HG03025 (cell line): ENCODE measurements at regions not wholly inside any gene's neighbourhood (a gene's known extent, or its start where the extent isn't known, plus 50 kb on each side); places are given as distances from the start of the nearest gene placed in this dataset.

Source experiments
- ATAC-seq: cut with Tn5 transposase; IDR thresholded peaks from one replicate; pipeline ENCODE4 v1.9.1; 2021; ENCODE audit warnings: mild to moderate bottlenecking, moderate library complexity; ENCODE audit not compliant: unreplicated experiment, low FRiP score

DNA sequence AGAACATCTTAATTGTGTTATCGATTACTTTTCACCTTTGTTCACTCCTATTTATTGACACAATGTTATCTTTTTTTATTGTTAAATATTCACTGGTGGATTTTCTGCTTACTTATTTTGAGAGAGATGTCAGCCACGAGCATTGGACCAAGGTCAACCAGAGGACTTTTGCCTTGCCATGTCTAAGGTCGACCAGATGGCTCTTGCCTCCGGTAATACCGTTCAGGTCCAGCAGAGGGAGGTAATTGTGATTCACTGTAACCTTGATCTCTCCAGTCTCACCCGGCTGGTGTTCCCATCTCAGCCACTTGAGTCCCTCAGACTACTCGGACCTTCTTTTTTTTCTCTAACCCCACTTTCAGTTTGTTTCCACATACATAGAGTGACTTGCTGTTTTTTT lies 1438.1 kb downstream of the UQCRFS1 start:
- ATAC-seq = no peak

DNA sequence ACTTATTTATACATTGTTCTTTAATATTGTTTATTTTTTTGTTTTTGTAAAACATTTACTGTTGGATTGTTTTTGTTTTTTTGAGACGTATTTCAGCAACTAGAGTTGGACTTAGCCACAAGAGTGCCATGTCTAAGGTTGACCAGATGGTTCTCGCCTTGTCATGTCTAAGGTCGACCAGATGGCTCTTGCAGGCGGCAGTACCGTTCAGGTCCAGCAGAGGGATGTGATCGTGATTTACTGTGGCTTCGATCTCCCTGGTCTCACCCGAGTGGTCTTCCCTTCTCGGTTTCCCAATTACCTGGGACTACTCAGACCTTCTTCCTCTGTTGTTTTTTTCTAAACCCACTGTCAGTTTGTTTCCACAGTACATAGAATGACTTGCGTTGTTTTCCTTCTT lies 1438.6 kb downstream of the UQCRFS1 start:
- ATAC-seq = no peak

DNA sequence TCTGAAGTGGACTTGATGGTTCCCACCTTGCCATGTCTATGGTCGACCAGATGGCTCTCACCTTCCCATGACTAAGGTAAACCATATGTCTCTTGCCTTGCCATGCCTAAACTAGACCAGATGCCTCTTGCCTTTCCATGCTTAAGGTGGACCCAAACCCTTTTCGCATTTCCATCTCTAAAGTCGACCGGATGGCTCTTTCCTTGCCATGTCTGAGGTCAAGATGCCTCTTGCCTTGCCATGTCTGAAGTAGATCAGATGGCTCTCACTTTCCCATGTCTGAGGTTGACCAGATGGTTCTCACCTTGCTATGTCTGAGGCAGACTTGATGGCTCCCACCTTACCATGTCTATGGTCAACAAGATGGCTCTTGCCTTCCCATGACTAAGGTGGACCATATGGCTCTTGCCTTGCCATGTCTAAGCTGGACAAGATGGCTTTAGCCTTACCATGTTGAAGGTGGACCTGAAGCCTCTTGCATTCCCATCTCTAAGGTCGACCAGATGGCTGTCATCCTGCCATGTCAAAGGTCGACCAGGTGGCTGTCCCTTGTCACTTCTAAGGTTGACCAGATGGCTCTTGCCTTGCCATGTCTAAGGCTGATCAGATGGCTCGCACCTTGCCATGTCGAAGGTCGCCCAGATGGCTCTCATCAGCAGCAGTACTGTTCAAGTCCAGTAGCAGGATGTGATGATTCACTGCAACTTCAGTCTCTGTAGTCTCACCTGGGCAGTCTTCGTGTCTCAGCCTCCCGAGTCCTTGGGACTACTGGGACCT lies 1439.4 kb downstream of the UQCRFS1 start:
- no peak for ATAC-seq

DNA sequence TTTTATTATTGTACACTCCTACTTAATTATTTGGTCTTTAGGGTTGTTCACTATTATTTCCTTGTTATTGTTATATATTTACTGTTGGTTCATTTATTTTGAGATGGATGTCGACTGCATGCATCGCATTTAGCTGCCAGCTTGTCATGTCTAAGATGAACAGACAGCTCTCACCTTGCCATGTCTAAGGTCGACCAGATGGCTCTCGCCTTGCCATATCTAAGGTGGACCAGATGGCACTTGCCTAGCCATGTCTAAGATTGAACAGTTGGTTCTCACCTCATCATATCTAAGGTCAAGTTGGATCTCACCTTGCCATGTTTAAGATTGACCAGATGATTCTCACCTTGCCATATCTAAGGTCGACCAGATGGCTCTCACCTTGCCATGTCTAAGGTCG lies 1440.9 kb downstream of the UQCRFS1 start:
- ATAC-seq = no peak

DNA sequence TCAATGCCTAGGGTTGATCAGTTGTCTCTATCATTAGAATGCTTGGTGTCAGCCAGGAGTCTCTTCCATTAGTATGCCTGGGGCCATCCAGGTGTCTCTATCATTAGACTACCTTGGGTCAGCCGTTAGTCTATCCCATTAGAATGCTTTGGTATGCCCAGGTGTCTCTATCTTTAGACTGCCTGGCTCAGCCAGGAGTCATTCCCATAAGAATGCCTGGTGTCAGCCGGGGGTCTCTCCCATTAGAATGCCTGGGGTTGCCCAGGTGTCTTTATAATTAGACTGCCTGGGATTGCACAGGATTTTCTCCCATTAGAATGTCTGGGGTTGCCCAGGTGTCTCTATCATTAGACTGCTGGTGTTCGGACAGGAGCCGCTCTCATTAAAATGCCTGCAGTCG lies 1442.9 kb downstream of the UQCRFS1 start:
- ATAC-seq = no peak

DNA sequence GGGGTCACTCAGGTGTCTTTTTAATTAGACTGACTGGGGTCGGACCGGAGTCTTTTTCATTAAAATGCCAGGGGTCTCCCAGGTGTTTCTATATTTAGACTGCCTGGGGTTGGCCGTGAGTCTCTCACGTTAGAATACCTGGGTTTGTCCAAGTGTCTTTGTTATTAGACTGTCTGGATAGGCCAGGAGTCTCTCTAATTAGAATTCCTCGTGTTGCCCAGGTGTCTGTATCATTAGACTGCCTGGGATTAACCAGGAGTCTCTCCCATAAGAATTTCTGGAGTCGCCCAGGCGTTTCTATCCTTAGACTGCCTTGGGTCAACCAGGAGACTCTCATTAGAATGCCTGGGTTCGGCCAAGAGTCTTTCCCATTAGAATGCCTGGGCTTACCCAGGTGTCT lies 1445.7 kb downstream of the UQCRFS1 start:
- no peak for ATAC-seq

DNA sequence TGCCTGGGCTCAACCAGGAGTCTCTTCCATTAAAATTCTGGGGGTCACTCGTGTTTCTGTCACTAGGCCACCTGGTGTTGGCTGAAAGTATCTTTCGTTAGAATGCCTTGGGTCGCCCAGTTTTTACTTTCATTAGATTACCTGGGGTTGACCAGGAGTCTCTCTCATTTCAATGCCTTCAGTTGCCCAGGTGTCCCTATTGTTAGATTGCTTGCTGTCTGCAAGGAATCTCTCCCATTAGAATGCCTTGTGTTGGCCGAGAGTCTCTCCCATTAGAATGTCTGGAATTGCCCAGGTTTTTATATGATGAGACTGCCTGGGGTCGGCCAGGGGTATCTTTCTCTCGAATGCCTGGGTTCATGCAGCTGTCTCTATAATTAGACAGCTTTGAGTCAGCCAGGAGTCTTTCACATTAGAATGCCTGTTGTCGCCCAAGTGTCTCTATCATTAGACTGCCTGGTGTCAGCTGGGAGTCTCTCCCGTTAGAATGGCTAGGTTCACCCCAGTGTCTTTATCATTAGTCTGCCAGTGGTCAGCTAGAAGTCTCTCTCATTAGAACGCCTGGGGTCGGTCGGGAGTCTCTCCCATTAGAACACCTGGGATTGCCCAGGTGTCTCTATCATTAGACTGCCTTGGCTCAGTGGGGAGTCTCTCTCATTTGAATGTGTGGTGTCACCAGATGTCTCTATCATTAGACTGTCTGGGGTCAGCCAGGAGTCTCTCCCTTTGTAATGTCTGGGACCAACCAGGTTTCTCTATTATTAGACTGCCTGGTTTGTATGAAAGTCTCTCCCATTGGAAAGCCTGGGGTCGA lies 1446.8 kb downstream of the UQCRFS1 start:
- no peak for ATAC-seq

DNA sequence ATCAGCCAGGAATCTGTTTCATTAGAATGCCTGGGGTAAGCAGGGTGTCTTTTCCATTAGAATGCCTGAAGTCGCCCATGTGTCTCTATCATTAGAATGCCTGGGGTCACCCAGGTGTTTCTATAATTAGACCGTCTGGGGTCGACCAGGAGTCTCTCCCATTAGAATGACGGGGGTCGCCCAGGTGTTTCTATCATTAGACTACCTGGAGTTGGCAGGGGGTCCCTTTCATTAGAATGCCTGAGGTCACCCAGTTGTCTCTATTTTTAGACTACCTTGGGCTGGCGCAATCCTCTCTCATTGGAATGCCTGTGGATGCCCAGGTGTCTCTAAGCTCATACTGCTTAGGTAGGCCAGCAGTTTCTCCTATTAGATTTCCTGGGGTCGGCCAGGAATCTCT lies 1447.6 kb downstream of the UQCRFS1 start:
- ATAC-seq = no peak

DNA sequence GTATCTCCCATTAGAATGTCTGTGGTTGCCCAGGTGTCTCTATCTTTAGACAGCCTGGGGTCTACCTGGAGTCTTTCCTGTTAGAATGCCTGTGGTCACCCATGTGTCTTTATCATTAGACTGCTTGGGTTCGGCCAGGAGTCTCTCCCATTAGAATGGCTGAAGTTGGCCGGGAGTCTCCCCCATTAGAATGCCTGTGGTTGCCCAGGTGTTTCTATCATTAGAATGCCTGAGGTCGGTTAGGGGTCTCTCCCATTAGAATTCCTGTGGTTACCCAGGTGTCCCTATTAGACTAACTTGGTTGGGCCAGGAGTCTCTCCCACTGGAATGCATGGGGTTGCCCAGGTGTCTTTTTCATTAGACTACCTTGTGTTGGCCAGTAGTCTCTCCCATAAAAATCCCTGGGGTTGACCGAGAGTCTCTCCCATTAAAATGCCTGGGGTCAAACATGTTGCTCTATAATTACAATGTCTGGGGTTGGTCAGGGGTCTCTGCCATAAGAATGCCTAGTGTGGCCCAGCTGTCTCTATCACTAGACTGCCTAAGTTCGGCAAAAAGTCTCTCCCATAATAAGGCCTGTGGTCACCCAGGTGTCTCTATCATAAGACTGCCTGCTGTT lies 1448.7 kb downstream of the UQCRFS1 start:
- no peak for ATAC-seq

DNA sequence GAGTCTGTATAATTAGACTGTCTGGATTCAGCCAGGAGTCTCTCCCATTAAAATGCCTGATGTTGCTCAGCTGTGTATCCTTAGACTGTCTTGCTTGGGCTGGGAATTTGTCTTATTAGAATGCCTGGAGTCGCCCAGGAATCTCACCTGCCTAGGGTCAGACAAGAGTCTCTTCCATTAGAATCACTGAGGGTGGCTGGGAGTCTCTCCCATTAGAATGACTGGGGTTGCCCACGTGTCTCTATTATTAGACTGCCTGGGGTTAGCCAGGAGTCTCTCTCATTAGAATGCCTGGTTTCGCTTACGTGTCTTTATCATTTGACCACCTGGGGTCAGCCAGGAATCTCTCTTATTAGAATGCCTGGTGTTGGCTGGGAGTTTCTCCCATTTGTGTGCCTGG lies 1450.0 kb downstream of the UQCRFS1 start:
- ATAC-seq = no peak

DNA sequence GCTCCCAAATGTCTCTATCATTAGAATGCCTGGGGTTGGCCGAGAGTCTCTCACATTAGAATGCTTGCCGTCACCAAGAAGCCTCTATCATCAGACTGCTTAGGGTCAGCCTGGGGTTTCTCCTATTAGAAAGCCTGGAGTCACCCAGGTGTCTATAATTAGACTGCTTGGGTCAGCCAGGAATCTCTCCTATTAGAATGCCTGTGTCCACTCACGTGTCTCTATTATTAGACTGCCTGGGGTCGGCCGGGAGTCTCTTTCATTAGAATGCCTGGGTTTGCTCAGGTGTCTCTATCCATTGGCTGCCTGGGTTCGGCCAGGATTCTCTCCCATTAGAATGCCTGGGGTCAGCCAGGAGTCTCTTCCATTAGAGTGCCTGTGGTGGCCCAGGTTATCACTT lies 1453.1 kb downstream of the UQCRFS1 start:
- no peak for ATAC-seq

DNA sequence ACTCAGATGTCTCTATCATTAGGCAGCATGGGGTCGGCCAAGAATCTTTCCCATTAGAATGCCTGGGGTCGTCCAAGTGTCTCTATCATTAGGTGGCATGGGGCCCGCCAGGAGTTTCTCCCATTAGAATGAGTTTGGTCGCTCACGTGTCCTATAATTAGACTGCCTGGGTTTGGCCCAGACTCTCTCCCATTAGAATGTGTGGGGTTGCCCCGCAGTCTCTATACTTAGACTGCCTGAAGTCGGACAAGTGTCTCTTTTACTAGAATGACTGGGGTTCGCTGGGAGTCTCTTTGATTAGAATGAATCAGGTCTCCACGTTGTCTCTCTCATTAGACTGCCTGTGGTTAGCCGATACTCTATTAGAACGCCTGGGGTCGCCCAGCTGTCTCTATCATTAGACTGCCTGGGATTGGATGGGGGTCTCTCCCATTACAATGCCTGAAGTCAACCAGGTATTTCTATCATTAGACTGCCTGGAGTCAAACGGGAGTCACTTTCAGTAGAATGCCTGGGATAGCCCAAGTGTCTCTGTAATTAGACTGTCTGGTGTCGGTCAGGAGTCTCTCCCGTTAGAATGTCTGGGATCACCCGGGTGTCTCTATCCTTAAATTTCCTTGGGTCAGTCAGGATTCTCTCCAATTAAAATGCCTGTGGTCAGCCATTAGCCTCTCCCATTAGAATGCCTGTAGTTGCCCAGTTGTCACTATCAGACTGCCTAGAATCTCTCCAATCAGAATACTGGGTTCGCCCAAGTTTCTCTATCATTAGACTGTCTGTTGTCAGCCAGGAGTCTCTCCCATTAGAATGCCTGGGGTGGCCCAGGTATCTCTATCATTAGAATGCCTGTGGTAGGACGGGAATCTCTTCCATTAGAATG lies 1454.1 kb downstream of the UQCRFS1 start:
- ATAC-seq = no peak

DNA sequence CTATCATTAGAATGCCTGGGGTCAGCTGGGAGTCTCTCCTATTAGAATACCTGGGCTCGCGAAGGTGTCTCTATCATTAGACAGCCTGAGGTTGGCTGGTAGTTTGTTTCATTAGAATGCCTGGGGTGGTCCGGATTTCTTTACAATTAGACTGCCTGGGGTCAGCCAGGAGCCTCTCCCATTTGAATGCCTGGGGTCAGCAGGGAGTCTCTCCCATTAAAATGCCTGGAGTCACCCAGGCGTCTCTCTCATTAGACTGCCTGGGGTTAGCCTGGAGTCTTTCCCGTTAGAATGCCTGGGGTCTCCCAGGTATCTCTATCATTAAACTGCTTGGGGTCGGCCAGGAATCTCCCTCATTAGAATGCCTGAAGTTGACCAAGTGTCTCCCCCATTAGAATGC lies 1458.3 kb downstream of the UQCRFS1 start:
- no peak for ATAC-seq

DNA sequence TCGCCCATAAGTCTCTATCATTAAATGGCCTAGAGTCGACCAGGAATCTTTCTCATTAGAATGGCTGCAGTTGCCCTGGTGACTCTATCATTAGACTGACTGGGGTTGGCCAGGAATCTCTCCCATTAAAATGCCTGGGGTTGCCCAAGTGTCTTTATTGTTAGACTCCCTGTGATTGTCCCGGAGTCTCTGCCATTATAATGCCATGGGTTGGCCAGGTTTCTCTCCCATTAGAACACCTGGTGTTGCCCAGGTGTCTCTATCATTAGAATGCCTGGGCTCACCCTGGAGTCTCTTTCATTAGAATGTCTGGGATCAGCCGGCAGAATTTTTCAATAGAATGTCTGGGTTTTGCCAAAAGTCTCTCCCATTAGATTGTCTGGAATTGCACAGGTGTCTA lies 1459.3 kb downstream of the UQCRFS1 start:
- ATAC-seq = no peak

DNA sequence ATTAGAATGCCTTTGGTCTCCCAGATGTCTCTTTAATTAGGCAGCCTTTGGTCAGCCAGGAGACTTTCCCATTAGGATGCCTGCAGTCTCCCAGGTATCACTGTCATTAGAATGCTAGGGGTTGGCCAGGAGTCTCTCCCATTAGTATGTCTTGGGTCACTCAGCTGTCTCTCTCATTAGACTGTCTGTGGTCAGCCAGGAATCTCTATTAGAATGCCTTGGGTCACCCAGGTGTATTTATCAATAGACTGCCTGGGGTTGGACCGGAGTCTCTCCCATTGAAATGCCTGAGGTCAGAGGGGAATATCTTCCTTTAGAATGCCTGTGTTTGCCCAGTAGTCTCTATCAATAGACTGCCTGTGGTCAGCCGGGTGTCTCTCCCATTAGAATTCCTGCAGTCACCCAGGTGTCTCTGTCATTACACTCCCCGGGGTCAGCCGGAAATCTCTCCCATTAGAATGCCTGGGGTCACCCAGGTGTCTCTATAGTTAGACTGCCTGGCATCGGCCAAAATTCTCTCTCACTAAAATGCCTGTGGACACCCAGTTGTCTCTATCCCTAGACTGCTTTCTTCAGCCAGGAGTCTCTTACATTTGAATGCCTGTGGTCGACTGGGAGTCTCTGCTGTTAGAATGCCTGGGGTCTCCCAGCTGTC lies 1460.3 kb downstream of the UQCRFS1 start:
- ATAC-seq = no peak

DNA sequence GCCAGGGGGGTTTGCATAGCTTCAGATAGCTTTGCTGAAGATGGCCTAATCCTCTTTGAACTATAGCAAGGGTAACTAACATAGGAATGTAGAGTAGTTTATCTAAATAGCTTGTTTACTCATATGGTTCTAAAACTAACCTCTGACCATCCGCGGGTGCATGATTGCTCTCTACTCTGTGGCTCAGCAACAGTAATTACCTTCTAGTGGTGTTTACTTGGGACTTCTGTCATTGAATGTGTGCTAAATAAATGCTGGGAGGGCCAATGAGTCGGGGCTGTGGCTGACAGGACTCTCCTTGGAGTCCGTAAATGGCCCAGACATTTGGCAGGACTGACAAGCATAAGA lies 1461.9 kb downstream of the UQCRFS1 start:
- ATAC-seq = no peak

DNA sequence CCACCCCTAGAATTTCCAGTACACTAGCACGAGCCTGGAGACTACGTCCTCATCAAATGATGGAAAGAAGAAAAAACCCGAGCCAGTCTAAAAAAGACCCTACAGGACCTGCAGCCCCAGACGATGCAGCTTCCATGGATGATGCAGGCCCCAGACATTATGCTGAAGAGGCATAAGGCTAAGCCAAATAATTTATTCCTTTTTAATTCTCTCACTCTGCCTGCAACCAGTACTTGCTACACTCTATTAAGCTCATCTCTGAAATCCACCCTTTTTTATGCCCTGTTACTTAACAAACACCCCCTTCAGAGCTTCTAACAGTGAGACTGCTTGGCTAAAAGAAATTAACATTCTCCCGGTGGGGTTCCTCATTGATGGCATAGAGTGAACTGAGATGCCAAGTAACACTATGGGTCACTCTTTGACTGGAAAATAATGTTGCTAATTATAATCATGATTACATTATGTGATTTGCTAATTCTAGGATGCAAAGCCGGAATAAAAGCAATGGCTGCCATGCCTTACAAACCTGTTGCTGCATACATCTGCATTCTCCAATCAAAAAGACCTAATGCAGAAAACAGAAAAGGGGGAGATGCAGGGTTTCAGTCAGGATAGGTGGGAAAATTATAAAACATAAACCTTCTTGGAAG lies 1462.4 kb downstream of the UQCRFS1 start:
- ATAC-seq = no peak

DNA sequence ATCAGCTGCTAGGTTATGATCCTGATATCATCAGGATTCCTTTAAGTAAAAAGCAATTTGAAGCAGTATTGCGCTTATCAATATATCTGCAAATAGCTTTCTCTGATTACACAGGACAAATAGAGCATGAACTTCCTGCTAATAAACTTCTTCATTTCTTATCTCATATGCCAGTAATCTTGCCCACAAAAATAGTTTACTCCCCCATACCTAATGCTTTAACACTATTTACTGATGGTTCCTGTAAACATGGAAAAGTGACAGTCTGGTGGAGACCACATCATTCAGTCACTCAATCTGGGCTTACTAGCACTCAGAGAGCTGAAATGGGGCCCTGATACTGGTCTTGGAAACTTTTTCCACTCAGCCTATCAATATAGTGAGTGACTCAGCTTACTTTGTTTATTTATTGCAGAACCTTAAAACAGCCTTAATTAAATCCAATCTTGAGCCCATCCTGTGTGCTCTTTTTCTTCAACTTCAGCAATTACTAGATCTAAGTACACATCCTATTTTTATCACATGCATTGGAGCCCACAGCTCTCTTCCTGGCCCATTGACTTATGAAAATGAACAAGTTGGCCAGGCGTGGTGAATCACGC lies 1464.3 kb downstream of the UQCRFS1 start:
- ATAC-seq = no peak

DNA sequence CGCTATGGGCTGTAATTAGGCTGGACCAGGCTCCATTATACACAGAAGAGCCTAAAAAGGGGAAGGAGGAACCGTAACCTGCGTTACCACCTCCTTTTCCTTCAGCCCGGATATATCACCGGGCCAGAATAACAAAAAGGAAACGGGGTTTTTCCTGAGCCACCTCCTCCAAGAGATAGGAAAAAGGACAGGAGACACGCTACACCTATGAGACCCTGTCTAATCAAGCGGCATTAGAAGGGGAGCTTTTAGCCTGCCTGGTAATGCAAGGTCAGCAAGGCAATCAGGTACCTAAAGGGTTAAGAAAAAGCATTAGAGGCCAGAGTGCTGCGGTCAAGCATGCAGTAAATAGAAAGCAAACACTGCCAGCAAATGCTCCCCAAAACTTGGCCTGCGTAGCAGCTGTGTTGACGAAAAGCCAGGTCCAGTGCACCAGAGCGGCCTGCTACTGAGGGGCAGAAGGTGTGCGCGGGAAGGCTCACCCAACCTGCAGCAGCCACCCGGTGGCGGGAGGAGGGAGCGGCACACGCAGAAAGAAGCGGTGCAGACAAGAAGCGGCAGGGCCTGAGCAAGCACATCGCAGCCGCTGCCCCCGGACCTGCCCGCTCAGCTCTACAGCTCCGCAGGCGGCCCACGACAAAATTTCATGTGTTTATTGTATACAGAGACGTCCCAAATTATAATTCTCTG lies 1466.1 kb downstream of the UQCRFS1 start:
- no peak for ATAC-seq
